OCI-LY3 (cell line): ENCODE measurements at regions not wholly inside any gene's neighbourhood (a gene's known extent, or its start where the extent isn't known, plus 50 kb on each side); places are given as distances from the start of the nearest gene placed in this dataset.

ENCODE experiments used
- H2AFZ ChIP-seq: fragments of 200-600, 300-600 bp; shearing (Covaris generic); 2 replicates; pipeline ENCODE4 v1.6.0; 2014; ENCODE audit warnings: antibody characterized with exemption, low read depth, low read length
- H3K27ac ChIP-seq: fragments of 200-600, 300-600 bp; sonication (generic); 2 replicates; pipeline ENCODE4 v1.5.1; 2014; ENCODE audit warnings: mild to moderate bottlenecking, low read length, moderate library complexity, mixed read lengths
- H3K27me3 ChIP-seq: fragments of 200-600, 300-600 bp; sonication (generic); 2 replicates; pipeline ENCODE4 v1.6.1; 2014; ENCODE audit warnings: low read depth, low read length, mixed read lengths
- H3K36me3 ChIP-seq: fragments of 200-600, 300-600 bp; sonication (generic); replicated peaks from 2 replicates; pipeline ENCODE3; 2014; ENCODE audit warnings: low read depth, low read length, mixed read lengths
- H3K4me1 ChIP-seq: fragments of 300-600, 200-600 bp; sonication (generic); 2 replicates; pipeline ENCODE4 v1.6.1; 2014; ENCODE audit warnings: low read length, mixed read lengths
- H3K4me2 ChIP-seq: fragments of 200-600, 300-600 bp; sonication (generic); 2 replicates; pipeline ENCODE4 v1.6.1; 2014; ENCODE audit warnings: low read length, mixed read lengths
- H3K4me3 ChIP-seq: fragments of 300-600, 200-600 bp; sonication (generic); 2 replicates; pipeline ENCODE4 v1.5.1; 2014; ENCODE audit warnings: antibody characterized with exemption, mild to moderate bottlenecking, low read length, moderate library complexity
- H3K79me2 ChIP-seq: fragments of 300-600, 200-600 bp; shearing (Covaris generic); 2 replicates; pipeline ENCODE4 v1.6.1; 2014; ENCODE audit warnings: mild to moderate bottlenecking, low read length, mixed read lengths
- H3K9ac ChIP-seq: fragments of 300-600, 200-600 bp; shearing (Covaris generic); 2 replicates; pipeline ENCODE4 v1.6.0; 2014; ENCODE audit warnings: mild to moderate bottlenecking, low read length, moderate library complexity
- H3K9me3 ChIP-seq: fragments of 200-600, 300-600 bp; shearing (Covaris generic); 2 replicates; pipeline ENCODE4 v1.6.1; 2014; ENCODE audit warnings: low read length, mixed read lengths; ENCODE audit not compliant: insufficient read depth
- H4K20me1 ChIP-seq: fragments of 200-600, 300-600 bp; sonication (generic); 2 replicates; pipeline ENCODE4 v1.6.1; 2016; ENCODE audit warnings: low read length, mixed read lengths; ENCODE audit not compliant: insufficient read depth
- EZH2phosphoT487 ChIP-seq: fragments of 200-600 bp; shearing (Covaris generic); IDR thresholded peaks from 2 replicates; pipeline ENCODE4 v1.6.1; 2018; ENCODE audit warnings: antibody characterized with exemption, mixed run types, low read depth
- TF ChIP-seq, protein P1 (sequence below): fragments of 200-600, 300-600 bp; sonication (generic); IDR thresholded peaks from 2 replicates; pipeline ENCODE4 v1.5.1; 2014; ENCODE audit warnings: antibody characterized with exemption, low read length, low read depth

DNA sequence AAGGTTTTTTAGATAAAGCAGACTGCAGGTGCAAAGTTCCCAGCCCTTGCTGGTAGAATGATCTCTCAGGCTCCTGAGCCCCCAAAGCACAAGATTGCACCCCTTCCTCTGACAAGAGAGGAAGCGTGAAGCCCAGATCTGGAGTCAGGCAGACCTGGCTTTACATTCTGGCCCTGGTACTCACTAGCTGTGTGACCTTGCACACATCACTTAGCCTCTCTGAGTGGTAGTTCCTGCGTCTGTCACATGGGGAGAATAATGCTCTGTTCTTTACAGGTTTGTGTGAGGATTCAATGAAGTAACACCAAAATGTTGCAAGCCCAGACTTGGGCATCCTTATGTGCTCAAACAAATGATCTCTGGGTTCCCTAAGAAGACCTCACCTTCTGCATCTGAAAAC is 141.5 kb downstream of the SMAD6 start:
- Histone ChIP-seq H3K27me3 (peaks cover 36% of the 10 kb centered on the region), H3K4me3 (no peak overlapping the region), H3K4me1 (peaks cover 5% of the 10 kb centered on the region; the same call in 1 of the 2 replicates), H4K20me1 (no peaks in the 10 kb centered on the region), H2AFZ (no peak overlapping the region), H3K27ac (no peak overlapping the region), H3K9ac (no peak overlapping the region), H3K36me3 (no peaks in the 10 kb centered on the region), H3K9me3 (no peaks in the 10 kb centered on the region), H3K4me2 (no peak overlapping the region), H3K79me2 (no peaks in the 10 kb centered on the region)
- no peak for TF ChIP-seq EZH2phosphoT487
- TF ChIP-seq, protein P1, sequence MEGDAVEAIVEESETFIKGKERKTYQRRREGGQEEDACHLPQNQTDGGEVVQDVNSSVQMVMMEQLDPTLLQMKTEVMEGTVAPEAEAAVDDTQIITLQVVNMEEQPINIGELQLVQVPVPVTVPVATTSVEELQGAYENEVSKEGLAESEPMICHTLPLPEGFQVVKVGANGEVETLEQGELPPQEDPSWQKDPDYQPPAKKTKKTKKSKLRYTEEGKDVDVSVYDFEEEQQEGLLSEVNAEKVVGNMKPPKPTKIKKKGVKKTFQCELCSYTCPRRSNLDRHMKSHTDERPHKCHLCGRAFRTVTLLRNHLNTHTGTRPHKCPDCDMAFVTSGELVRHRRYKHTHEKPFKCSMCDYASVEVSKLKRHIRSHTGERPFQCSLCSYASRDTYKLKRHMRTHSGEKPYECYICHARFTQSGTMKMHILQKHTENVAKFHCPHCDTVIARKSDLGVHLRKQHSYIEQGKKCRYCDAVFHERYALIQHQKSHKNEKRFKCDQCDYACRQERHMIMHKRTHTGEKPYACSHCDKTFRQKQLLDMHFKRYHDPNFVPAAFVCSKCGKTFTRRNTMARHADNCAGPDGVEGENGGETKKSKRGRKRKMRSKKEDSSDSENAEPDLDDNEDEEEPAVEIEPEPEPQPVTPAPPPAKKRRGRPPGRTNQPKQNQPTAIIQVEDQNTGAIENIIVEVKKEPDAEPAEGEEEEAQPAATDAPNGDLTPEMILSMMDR = no peak

DNA sequence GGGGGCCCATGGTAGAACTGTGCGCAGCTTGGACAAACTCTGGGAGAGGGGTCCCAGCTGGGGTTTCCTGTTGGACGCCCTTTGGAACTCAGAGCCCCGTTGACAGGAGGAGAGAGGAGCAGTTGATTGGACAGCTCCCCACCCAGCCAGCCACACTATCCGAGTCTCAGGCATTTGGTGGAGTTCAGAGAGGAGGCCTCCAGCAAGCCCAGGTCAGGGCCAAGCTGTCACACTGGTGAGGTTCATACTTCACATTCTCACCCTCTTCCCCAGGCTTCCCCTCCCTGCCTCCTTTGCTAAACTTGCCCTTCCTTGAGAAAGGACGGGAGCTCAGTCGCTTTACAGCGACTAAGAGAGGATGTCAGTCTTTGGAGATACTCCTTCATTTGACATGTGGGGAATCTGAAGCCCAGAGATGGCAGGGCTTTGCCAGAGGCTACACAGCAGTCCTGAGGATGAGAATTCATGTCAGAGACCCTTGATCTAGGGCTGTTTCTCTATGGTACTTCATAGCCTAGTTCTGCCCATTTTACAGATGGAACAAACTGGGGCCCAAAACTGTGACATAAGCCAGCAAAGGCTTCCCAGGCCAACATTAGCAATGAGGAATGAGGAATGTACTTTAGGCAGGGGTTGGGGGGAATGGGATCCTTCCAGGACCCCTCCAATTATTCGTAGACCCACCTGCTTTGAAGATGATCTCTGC is 142.2 kb downstream of the SMAD6 start:
- H3K9ac ChIP-seq = no peak overlapping the region
- no peaks in the 10 kb centered on the region for H3K79me2 ChIP-seq
- no peak overlapping the region for H3K4me3 ChIP-seq
- H3K27me3 ChIP-seq = peaks cover 36% of the 10 kb centered on the region
- H3K9me3 ChIP-seq = no peaks in the 10 kb centered on the region
- no peak for TF ChIP-seq EZH2phosphoT487
- TF ChIP-seq, protein P1 = no peak
- H3K4me1 ChIP-seq = peaks cover 5% of the 10 kb centered on the region; the same call in 1 of the 2 replicates
- no peaks in the 10 kb centered on the region for H4K20me1 ChIP-seq
- H2AFZ ChIP-seq = no peak overlapping the region
- H3K4me2 ChIP-seq = no peak overlapping the region
- H3K36me3 ChIP-seq = no peaks in the 10 kb centered on the region
- no peak overlapping the region for H3K27ac ChIP-seq

DNA sequence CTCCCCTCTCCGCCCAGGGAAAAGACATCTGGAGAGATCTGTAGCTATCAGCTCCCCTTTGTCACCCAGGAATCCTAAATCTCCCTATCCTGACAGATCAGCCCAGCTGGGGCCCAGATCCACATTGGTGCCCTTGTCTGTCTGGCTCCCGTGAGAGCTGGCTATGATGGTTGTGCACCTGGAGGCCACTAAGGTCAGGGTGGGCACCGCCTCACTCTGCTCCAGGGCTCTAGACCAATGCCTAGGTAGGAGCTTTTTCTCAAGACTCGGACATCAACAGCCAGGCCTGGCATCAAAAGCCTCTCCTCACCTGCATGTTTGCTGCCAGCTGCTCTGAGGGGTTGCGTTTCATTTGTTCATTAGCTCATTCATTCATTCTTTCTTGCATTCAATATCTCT is 142.7 kb downstream of the SMAD6 start:
- Histone ChIP-seq H3K4me2 (no peak overlapping the region), H3K27me3 (peaks cover 36% of the 10 kb centered on the region), H3K79me2 (no peaks in the 10 kb centered on the region), H3K9me3 (no peaks in the 10 kb centered on the region), H4K20me1 (no peaks in the 10 kb centered on the region), H3K4me3 (no peak overlapping the region), H3K9ac (no peak overlapping the region), H2AFZ (no peak overlapping the region), H3K4me1 (peaks cover 5% of the 10 kb centered on the region; the same call in 1 of the 2 replicates), H3K36me3 (no peaks in the 10 kb centered on the region), H3K27ac (no peak overlapping the region)
- TF ChIP-seq, protein P1 = no peak
- no peak for TF ChIP-seq EZH2phosphoT487

DNA sequence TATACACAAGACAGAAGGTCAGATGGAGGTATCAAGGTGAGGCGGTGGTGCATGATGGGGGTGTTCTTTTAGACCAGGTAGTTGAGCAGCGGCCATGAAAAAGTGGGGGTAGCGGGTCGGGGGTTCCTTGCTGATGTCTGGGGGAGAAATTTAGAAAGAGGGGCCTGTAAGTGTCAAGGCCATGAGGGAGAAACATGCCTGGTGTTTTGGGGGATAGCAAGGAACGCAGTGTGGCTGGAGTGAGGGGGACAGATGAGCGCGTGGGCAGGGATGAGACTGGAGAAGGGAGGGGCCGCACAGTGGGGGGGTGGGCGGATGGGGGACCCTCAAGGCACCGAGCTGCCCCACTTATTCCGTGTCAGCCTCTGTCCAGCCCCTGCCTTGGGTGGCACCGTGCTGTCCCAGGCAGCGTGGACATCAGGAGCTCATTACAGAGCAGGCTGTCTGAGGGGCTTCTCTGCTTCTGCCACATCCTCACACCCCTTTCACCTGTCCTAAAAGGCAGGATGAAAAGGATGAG is 143.3 kb downstream of the SMAD6 start:
- peaks cover 5% of the 10 kb centered on the region; the same call in 1 of the 2 replicates for H3K4me1 ChIP-seq
- no peaks in the 10 kb centered on the region for H4K20me1 ChIP-seq
- H3K4me3 ChIP-seq = no peak overlapping the region
- H3K27ac ChIP-seq = no peak overlapping the region
- H3K36me3 ChIP-seq = no peaks in the 10 kb centered on the region
- TF ChIP-seq EZH2phosphoT487 = no peak
- TF ChIP-seq, protein P1 = no peak
- H2AFZ ChIP-seq = no peak overlapping the region
- H3K27me3 ChIP-seq = peaks cover 36% of the 10 kb centered on the region
- H3K9ac ChIP-seq = no peak overlapping the region
- no peaks in the 10 kb centered on the region for H3K9me3 ChIP-seq
- H3K79me2 ChIP-seq = no peaks in the 10 kb centered on the region
- H3K4me2 ChIP-seq = no peak overlapping the region
